ENCODE measurements at regions not wholly inside any gene's neighbourhood (a gene's known extent, or its start where the extent isn't known, plus 50 kb on each side); places are given as distances from the start of the nearest gene placed in this dataset.

- H3K79me2 ChIP-seq (ENCODE audit: insufficient read depth, low read length): no peaks in the 10 kb centered on the region
- H3K9me3 ChIP-seq (ENCODE audit: control insufficient read depth in 1 of 2, insufficient read depth in 1 of 2, low read depth in 1 of 2, low read length in 2 of 2): no peaks in the 10 kb centered on the region
- H4K20me1 ChIP-seq (ENCODE audit: insufficient read depth): no peaks in the 10 kb centered on the region
- H3K4me2 ChIP-seq (ENCODE audit: low read length): peak overlapping the region; percentile 60
- ChIA-PET POLR2A (no interaction called here), CTCF (no interaction called here), RAD21 (ENCODE audit: low non-redundant PET in 1 of 2, low total read pairs in 2 of 2, uncharacterized antibody in 2 of 2, unreplicated experiment in 2 of 2) (no interaction called here)
- no peaks in the 10 kb centered on the region for H3K36me3 ChIP-seq (ENCODE audit: control insufficient read depth in 1 of 2, insufficient read depth in 2 of 2, low read length in 2 of 2)
- 0 out of 4 replicates have a peak overlapping the region, but pooled peaks of 1 of the 2 experiments have one; percentile 13 for H3K4me3 ChIP-seq (replicated peaks in 1 of 2; ENCODE audit: low read depth in 1 of 2, low read length in 2 of 2)
- intact Hi-C loops (cut with micrococcal nuclease): no loop called here
- DNase-seq (ENCODE audit: low read depth, low spot score) (peak; percentile 22), ATAC-seq (peak; percentile 74)
- H2AFZ ChIP-seq (ENCODE audit: low read depth, low read length, poor library complexity, severe bottlenecking): peak overlapping the region; percentile 44
- no peak overlapping the region for H3K27ac ChIP-seq (ENCODE audit: low read depth, low read length)
- H3K9ac ChIP-seq (ENCODE audit: low read length): no peak overlapping the region
- peaks cover 12 to 20% of the 10 kb centered on the region in 2 experiments for H3K4me1 ChIP-seq (ENCODE audit: control insufficient read depth in 1 of 2, insufficient read depth in 2 of 2, low read length in 2 of 2)
- TF ChIP-seq MAX (IDR thresholded peaks at IDR 0.05) (no peak), SIN3A (IDR thresholded peaks at IDR 0.05; ENCODE audit: low read depth) (no peak), FOSL1 (IDR thresholded peaks at IDR 0.05; ENCODE audit: low read depth) (peak; percentile 25; the same call in 1 of the 2 replicates), RAD21 (IDR thresholded peaks at IDR 0.05; ENCODE audit: low read depth) (no peak), CBX3 (IDR thresholded peaks at IDR 0.05; ENCODE audit: low read depth) (no peak), EZH2 (IDR thresholded peaks at IDR 0.05) (no peak), TCF7L2 (IDR thresholded peaks at IDR 0.05; ENCODE audit: borderline replicate concordance, extremely low read depth, insufficient read depth, insufficient read length) (no peak), SP1 (IDR thresholded peaks at IDR 0.05; ENCODE audit: low read depth) (peak; percentile 25), CEBPB (IDR thresholded peaks at IDR 0.05; ENCODE audit: low read depth) (no peak), JUND (IDR thresholded peaks at IDR 0.05) (no peak; the same call in 1 of the 2 replicates)
- no TSS peak for BruUV-seq (replicated peaks)
- no peaks in the 10 kb centered on the region for H3K27me3 ChIP-seq (ENCODE audit: insufficient read depth, low read length)
- H3K9me2 ChIP-seq (ENCODE audit: insufficient read depth): no peaks in the 10 kb centered on the region
These were observed 1317.0 kb downstream of the PCDH9 start for GRCh38 chr13:65913173-65913572.

- no peak overlapping the region for H3K9ac ChIP-seq (ENCODE audit: low read length)
- DNase-seq (ENCODE audit: low read depth, low spot score) (no peak), ATAC-seq (no peak)
- CTCF ChIA-PET: no interaction called here
- no peaks in the 10 kb centered on the region for H3K27me3 ChIP-seq (ENCODE audit: insufficient read depth, low read length)
- BruUV-seq (replicated peaks): no TSS peak
- H2AFZ ChIP-seq (ENCODE audit: low read depth, low read length, poor library complexity, severe bottlenecking): no peak overlapping the region
- H3K27ac ChIP-seq (ENCODE audit: low read depth, low read length): no peak overlapping the region
- H3K36me3 ChIP-seq (ENCODE audit: control insufficient read depth in 1 of 2, insufficient read depth in 2 of 2, low read length in 2 of 2): no peaks in the 10 kb centered on the region
- H3K4me2 ChIP-seq (ENCODE audit: low read length): peak overlapping the region; percentile 60
- H3K9me3 ChIP-seq (ENCODE audit: control insufficient read depth in 1 of 2, insufficient read depth in 1 of 2, low read depth in 1 of 2, low read length in 2 of 2): no peaks in the 10 kb centered on the region
- no peak overlapping the region for H3K4me3 ChIP-seq (replicated peaks in 1 of 2; ENCODE audit: low read depth in 1 of 2, low read length in 2 of 2)
- RAD21 ChIA-PET (ENCODE audit: low non-redundant PET in 1 of 2, low total read pairs in 2 of 2, uncharacterized antibody in 2 of 2, unreplicated experiment in 2 of 2): no interaction called here
- no peaks in the 10 kb centered on the region for H4K20me1 ChIP-seq (ENCODE audit: insufficient read depth)
- intact Hi-C loops (cut with micrococcal nuclease): no loop called here
- POLR2A ChIA-PET: no interaction called here
- no peaks in the 10 kb centered on the region for H3K9me2 ChIP-seq (ENCODE audit: insufficient read depth)
- peaks cover 12 to 20% of the 10 kb centered on the region in 2 experiments for H3K4me1 ChIP-seq (ENCODE audit: control insufficient read depth in 1 of 2, insufficient read depth in 2 of 2, low read length in 2 of 2)
- no peaks in the 10 kb centered on the region for H3K79me2 ChIP-seq (ENCODE audit: insufficient read depth, low read length)
- TF ChIP-seq, protein P1, sequence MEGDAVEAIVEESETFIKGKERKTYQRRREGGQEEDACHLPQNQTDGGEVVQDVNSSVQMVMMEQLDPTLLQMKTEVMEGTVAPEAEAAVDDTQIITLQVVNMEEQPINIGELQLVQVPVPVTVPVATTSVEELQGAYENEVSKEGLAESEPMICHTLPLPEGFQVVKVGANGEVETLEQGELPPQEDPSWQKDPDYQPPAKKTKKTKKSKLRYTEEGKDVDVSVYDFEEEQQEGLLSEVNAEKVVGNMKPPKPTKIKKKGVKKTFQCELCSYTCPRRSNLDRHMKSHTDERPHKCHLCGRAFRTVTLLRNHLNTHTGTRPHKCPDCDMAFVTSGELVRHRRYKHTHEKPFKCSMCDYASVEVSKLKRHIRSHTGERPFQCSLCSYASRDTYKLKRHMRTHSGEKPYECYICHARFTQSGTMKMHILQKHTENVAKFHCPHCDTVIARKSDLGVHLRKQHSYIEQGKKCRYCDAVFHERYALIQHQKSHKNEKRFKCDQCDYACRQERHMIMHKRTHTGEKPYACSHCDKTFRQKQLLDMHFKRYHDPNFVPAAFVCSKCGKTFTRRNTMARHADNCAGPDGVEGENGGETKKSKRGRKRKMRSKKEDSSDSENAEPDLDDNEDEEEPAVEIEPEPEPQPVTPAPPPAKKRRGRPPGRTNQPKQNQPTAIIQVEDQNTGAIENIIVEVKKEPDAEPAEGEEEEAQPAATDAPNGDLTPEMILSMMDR (IDR thresholded peaks at IDR 0.05 in 2 of 3, conservative IDR thresholded peaks at IDR 0.05 in 1 of 3; ENCODE audit: borderline replicate concordance in 1 of 3, insufficient read depth in 1 of 3, low read depth in 2 of 3, low read length in 2 of 3): no peak
- TF ChIP-seq SP1 (IDR thresholded peaks at IDR 0.05; ENCODE audit: low read depth): no peak
- TF ChIP-seq MAX (IDR thresholded peaks at IDR 0.05): no peak
- no peak for TF ChIP-seq EGR1 (IDR thresholded peaks at IDR 0.05; ENCODE audit: low read depth)
- TF ChIP-seq JUND (IDR thresholded peaks at IDR 0.05): no peak
- no peak for TF ChIP-seq FOSL1 (IDR thresholded peaks at IDR 0.05; ENCODE audit: low read depth)
- no peak for TF ChIP-seq REST (IDR thresholded peaks at IDR 0.05; ENCODE audit: low read depth)
- TF ChIP-seq POLR2AphosphoS5 (IDR thresholded peaks at IDR 0.05; ENCODE audit: low read depth, low read length): no peak
- no peak for TF ChIP-seq EZH2 (IDR thresholded peaks at IDR 0.05)
- TF ChIP-seq YY1 (IDR thresholded peaks at IDR 0.05; ENCODE audit: extremely low read depth, insufficient replicate concordance, low read depth, low read length): no peak
- TF ChIP-seq SRF (IDR thresholded peaks at IDR 0.05; ENCODE audit: low read depth): no peak
- no peak for TF ChIP-seq CBX3 (IDR thresholded peaks at IDR 0.05; ENCODE audit: low read depth)
These were observed 1317.6 kb downstream of the PCDH9 start for GRCh38 chr13:65912516-65912915.

Data from HCT116 (cell line).